ENCODE measurements at regions not wholly inside any gene's neighbourhood (a gene's known extent, or its start where the extent isn't known, plus 50 kb on each side); places are given as distances from the start of the nearest gene placed in this dataset.

DNA sequence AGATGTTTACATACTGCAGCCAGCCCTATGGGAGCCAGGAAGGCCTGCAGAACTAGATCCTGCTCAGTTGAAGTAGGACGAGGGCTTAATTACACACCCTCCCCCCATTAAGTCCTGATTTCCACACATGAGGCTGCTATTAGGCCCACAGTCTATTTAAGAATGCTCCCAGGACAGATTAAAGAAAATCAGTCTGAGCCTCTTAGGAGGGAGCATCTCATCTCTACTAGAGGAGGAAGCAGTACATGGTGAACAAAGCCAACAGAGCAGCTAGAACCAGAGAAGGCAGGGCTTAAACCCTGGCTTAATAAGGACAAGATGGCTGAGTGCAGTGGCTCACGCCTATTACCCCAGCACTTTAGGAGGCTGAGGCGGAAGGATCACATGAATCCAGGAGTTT is 55.8 kb upstream of the ARHGAP5 start:
- Histone ChIP-seq H3K9me3 (no peaks in the 10 kb centered on the region), H3K36me3 (no peaks in the 10 kb centered on the region), H3K4me3 (ENCODE audit: low read depth, low read length) (no peak overlapping the region), H3K27me3 (no peaks in the 10 kb centered on the region), H3K4me1 (no peaks in the 10 kb centered on the region)
- DNase-seq: no peak
- TF ChIP-seq, protein P1, sequence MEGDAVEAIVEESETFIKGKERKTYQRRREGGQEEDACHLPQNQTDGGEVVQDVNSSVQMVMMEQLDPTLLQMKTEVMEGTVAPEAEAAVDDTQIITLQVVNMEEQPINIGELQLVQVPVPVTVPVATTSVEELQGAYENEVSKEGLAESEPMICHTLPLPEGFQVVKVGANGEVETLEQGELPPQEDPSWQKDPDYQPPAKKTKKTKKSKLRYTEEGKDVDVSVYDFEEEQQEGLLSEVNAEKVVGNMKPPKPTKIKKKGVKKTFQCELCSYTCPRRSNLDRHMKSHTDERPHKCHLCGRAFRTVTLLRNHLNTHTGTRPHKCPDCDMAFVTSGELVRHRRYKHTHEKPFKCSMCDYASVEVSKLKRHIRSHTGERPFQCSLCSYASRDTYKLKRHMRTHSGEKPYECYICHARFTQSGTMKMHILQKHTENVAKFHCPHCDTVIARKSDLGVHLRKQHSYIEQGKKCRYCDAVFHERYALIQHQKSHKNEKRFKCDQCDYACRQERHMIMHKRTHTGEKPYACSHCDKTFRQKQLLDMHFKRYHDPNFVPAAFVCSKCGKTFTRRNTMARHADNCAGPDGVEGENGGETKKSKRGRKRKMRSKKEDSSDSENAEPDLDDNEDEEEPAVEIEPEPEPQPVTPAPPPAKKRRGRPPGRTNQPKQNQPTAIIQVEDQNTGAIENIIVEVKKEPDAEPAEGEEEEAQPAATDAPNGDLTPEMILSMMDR (IDR thresholded peaks at IDR 0.05; ENCODE audit: low read depth, low read length): no peak

DNA sequence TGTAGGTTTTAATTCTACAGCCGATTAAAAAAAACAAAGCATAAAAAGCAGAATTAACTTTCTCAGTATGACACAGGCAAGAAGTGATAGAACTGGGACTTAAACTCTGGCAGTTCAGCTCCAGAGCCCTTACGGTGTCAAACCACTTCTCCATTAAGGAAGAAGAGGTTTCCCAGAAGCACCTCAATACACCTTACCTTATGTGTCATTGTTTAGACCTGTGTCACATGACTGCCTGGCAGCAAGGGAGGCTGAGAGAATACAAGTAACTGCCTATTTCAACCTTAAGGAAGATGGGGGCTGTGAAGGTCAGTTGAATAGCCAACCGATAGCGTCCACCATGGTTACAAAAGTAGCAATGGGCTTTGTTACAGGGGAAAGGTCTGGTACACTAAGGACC is 54.6 kb upstream of the ARHGAP5 start:
- no peak for DNase-seq
- TF ChIP-seq, protein P1 (IDR thresholded peaks at IDR 0.05; ENCODE audit: low read depth, low read length): no peak
- Histone ChIP-seq H3K4me1 (no peaks in the 10 kb centered on the region), H3K36me3 (no peaks in the 10 kb centered on the region), H3K4me3 (ENCODE audit: low read depth, low read length) (no peak overlapping the region), H3K9me3 (no peaks in the 10 kb centered on the region), H3K27me3 (no peaks in the 10 kb centered on the region)

DNA sequence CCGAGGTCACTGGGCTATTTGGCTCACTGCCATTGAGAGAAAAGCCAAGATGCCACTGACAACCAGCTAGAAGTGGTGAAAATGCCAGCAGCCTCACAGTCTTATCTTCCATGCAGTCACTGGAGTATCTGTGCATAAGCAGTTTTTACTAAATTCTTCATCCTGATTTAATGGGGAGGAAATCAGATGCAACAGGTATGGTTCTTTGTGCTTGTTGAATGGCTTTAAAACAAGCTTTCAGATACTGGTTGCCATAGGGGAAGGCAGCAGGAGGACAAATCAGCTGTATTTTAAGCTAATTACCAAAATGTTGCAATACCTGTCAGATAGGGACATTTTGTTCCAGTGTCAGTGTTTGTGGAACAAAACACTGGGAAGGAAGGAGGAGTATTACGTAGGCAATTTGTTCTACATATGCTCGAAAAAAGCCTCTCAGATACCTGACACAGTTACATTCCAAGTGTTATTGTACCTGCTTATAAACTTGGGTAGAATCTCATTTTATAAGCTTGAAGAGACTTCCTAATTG is 54.1 kb upstream of the ARHGAP5 start:
- H3K4me3 ChIP-seq (ENCODE audit: low read depth, low read length): no peak overlapping the region
- no peaks in the 10 kb centered on the region for H3K4me1 ChIP-seq
- TF ChIP-seq, protein P1 (IDR thresholded peaks at IDR 0.05; ENCODE audit: low read depth, low read length): no peak
- no peaks in the 10 kb centered on the region for H3K27me3 ChIP-seq
- no peaks in the 10 kb centered on the region for H3K36me3 ChIP-seq
- H3K9me3 ChIP-seq: no peaks in the 10 kb centered on the region
- no peak for DNase-seq

DNA sequence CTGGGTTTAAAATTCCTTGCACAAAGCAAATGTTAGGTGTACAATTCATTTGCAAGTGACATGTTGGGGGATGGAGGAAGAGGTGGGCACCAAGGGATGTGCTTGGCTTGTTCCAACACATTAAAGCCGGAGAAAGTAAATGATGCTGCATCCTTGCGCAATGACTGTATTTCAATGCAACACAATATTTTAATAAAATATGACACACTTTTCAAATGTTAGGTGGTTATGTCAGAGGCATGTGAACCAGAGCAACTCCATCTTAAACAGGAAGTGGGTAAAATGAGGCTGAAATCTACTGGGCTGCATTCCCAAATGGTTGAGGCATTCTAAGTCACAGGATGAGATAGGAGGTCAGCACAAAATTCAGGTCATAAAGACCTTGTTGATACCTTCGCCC is 53.6 kb upstream of the ARHGAP5 start:
- Histone ChIP-seq H3K27me3 (no peaks in the 10 kb centered on the region), H3K9me3 (no peaks in the 10 kb centered on the region), H3K36me3 (no peaks in the 10 kb centered on the region), H3K4me3 (ENCODE audit: low read depth, low read length) (no peak overlapping the region), H3K4me1 (no peaks in the 10 kb centered on the region)
- TF ChIP-seq, protein P1 (IDR thresholded peaks at IDR 0.05; ENCODE audit: low read depth, low read length): no peak
- DNase-seq: no peak

DNA sequence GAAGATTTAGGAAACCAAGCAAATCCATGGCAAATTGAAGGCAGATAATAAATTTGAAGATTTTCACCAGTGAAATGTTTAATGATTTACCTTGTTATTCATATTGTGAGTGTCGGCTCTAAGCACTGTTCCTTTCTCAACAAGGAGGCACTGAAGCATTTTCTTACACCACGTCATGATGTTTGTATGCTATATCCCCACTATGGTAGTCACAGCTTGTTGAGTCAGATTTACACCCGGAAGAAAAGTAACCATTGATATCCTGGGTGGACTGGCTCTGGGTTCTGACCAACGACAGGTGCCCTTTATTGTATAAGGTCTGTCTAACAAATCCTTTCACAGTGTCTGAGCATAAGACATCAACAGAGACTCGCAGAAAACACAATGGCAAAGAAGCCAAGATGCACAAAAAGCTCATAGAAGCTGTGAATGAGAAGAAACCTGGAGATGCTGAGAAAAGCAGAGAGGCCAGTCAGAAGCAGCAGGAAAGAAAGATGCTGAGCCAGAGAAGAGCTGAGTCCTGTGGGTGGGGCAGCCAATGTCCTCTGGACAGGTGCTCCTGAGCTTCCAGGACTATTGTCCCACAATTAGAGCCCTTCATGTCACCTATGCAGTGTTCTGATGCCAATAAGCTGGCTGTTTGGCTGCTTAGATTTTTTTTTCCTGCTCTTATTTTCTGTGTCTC is 49.7 kb upstream of the ARHGAP5 start:
- no peak for DNase-seq
- Histone ChIP-seq H3K4me3 (ENCODE audit: low read depth, low read length) (no peak overlapping the region), H3K36me3 (no peaks in the 10 kb centered on the region), H3K9me3 (no peaks in the 10 kb centered on the region), H3K27me3 (no peaks in the 10 kb centered on the region), H3K4me1 (no peaks in the 10 kb centered on the region)
- TF ChIP-seq, protein P1 (IDR thresholded peaks at IDR 0.05; ENCODE audit: low read depth, low read length): no peak
